ENCODE measurements at regions not wholly inside any gene's neighbourhood (a gene's known extent, or its start where the extent isn't known, plus 50 kb on each side); places are given as distances from the start of the nearest gene placed in this dataset.

- no peak overlapping the region for H3K9ac ChIP-seq (ENCODE audit: extremely low read depth, insufficient read length, low read length)
- H3K4me3 Mint-ChIP-seq, result no peak overlapping the region
Measured at GRCh38 chr6:92967362-92967761, 452.0 kb downstream of the EPHA7 start.

More at GRCh38 chr6:92967362-92967761, 452.0 kb downstream of the EPHA7 start:
- Mint-ChIP-seq H3K9me3 (no peaks in the 10 kb centered on the region), H3K27me3 (ENCODE audit: low read depth) (no peaks in the 10 kb centered on the region), H3K27ac (no peak overlapping the region), H3K36me3 (ENCODE audit: insufficient read depth in 1 of 3, low read depth in 3 of 3) (no peaks in the 10 kb centered on the region), H3K4me1 (peaks cover 4 to 5% of the 10 kb centered on the region in 2 experiments; a peak in 2 of 4 replicates)
- Histone ChIP-seq H2BK5ac (ENCODE audit: insufficient read length, low read length) (no peak overlapping the region), H3T11ph (ENCODE audit: low read length) (no peak overlapping the region), H2BK15ac (ENCODE audit: low read depth, low read length) (no peak overlapping the region), H3K23me2 (ENCODE audit: insufficient read length, low read depth, low read length, poor library complexity, severe bottlenecking) (no peaks in the 10 kb centered on the region), H3K4ac (ENCODE audit: low read depth, low read length) (no peak overlapping the region), H2BK12ac (ENCODE audit: insufficient read length, low read depth, low read length) (no peak overlapping the region), H3K79me1 (ENCODE audit: insufficient read depth, low read depth, low read length, poor library complexity, severe bottlenecking) (no peaks in the 10 kb centered on the region), H3K79me2 (ENCODE audit: insufficient read depth, low read length) (no peaks in the 10 kb centered on the region), H3K4me2 (ENCODE audit: insufficient read depth, insufficient read length, low read length) (no peak overlapping the region), H3K27me3 (ENCODE audit: insufficient read depth, low read length) (no peaks in the 10 kb centered on the region), H3K4me1 (ENCODE audit: insufficient read depth, low read length) (no peaks in the 10 kb centered on the region), H3K9me3 (ENCODE audit: control insufficient read depth, low read depth, low read length) (no peaks in the 10 kb centered on the region), H2AFZ (ENCODE audit: low read length) (no peak overlapping the region), H3K14ac (ENCODE audit: insufficient read depth, low read length) (no peak overlapping the region), H3K56ac (ENCODE audit: insufficient read length, low read depth, low read length) (no peak overlapping the region), H2BK20ac (ENCODE audit: low read depth, low read length, poor library complexity, severe bottlenecking) (no peak overlapping the region), H4K8ac (replicated peaks; ENCODE audit: insufficient read length, low read depth, low read length) (no peak overlapping the region), H2AK5ac (ENCODE audit: insufficient read length, low read length) (no peak overlapping the region), H4K91ac (ENCODE audit: insufficient read length, low read depth, low read length) (no peak overlapping the region), H3K23ac (ENCODE audit: insufficient read length, low read depth, low read length) (no peak overlapping the region), H3K27ac (ENCODE audit: insufficient read length, low read depth, low read length) (no peak overlapping the region), H2BK120ac (ENCODE audit: low read depth, low read length, poor library complexity, severe bottlenecking) (no peak overlapping the region), H3K18ac (ENCODE audit: insufficient read length, low read depth, low read length) (no peak overlapping the region), H4K20me1 (ENCODE audit: control insufficient read depth, insufficient read depth, insufficient read length) (no peaks in the 10 kb centered on the region), H4K5ac (ENCODE audit: insufficient read length, low read depth, low read length) (no peak overlapping the region)
- no peak for DNase-seq
- no peak for TF ChIP-seq CTCF (conservative IDR thresholded peaks at IDR 0.05)

All from H9 (cell line).